Hepatocyte (in vitro differentiated cells): ENCODE measurements at regions not wholly inside any gene's neighbourhood (a gene's known extent, or its start where the extent isn't known, plus 50 kb on each side); places are given as distances from the start of the nearest gene placed in this dataset.

Source experiments
- EZH2 ChIP-seq: fragments of 200-600 bp; sonication (generic); IDR thresholded peaks from 2 replicates; pipeline ENCODE4 v1.6.1; 2016; ENCODE audit warnings: antibody characterized with exemption, mild to moderate bottlenecking, borderline replicate concordance
- EZH2phosphoT487 ChIP-seq: fragments of 200-600 bp; sonication (generic); IDR thresholded peaks from one replicate; pipeline ENCODE4 v1.6.1; 2018; ENCODE audit warnings: antibody characterized with exemption, mild to moderate bottlenecking, low read depth, moderate library complexity; ENCODE audit not compliant: unreplicated experiment, severe bottlenecking
- TF ChIP-seq, protein P1 (sequence below): fragments of 200-600 bp; sonication (generic); IDR thresholded peaks from 2 replicates; pipeline ENCODE4 v1.5.1; 2016; ENCODE audit warnings: antibody characterized with exemption, mild to moderate bottlenecking; ENCODE audit not compliant: poor library complexity

DNA sequence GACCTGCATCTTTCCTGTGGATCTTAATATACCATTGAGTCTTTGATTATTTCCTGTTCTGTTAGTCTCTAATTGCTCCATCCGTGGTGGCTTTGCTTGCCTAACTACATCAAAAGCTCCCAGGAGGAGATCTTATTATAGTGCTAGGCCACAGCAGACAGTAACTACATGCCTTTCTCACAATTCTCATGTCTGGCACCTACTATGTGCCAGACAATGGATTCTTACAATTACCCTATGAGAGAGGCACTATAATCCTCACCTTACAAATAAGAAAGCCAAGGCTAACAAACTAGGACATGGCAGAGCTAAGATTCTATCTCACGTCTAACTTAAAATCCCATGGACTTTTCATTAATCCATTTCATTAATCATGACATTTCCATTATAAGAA is 70.3 kb upstream of the TARS1 start:
- TF ChIP-seq, protein P1, sequence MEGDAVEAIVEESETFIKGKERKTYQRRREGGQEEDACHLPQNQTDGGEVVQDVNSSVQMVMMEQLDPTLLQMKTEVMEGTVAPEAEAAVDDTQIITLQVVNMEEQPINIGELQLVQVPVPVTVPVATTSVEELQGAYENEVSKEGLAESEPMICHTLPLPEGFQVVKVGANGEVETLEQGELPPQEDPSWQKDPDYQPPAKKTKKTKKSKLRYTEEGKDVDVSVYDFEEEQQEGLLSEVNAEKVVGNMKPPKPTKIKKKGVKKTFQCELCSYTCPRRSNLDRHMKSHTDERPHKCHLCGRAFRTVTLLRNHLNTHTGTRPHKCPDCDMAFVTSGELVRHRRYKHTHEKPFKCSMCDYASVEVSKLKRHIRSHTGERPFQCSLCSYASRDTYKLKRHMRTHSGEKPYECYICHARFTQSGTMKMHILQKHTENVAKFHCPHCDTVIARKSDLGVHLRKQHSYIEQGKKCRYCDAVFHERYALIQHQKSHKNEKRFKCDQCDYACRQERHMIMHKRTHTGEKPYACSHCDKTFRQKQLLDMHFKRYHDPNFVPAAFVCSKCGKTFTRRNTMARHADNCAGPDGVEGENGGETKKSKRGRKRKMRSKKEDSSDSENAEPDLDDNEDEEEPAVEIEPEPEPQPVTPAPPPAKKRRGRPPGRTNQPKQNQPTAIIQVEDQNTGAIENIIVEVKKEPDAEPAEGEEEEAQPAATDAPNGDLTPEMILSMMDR = no peak
- TF ChIP-seq EZH2 (no peak), EZH2phosphoT487 (no peak)
